ENCODE measurements at regions not wholly inside any gene's neighbourhood (a gene's known extent, or its start where the extent isn't known, plus 50 kb on each side); places are given as distances from the start of the nearest gene placed in this dataset.

DNA sequence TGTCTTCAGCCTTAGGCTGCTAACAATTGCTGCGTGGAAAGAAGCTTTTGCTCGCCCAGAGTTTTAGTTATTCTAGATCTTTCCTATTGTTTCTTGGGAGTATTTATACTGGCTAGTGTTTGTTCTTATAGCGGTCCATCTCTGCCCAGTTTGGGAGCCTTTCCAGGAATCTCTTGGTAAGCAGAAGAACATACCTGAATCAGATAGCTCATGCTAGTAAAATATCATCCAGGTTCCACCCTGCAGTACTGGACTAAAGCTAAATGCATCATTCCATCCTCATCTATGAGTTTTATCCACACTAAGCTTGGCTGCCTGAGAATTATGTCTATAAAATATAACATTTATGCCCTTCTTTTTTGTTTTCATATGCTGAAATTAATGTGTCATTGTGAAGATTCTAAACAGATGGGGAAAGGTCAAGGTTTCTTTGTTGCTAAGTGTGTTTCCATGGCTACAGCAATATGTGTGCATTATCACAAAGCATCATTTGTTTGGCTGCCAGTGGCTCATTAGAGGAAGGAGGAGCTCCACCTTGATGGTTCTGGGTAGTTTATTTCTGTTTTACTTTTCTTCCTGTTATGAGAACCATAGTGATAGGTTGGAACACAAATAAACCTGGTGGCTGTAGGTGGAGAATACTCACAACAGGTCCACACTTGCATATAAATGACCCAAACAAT lies 182.8 kb downstream of the PIK3C3 start:
- no peak for DNase-seq

- DNase-seq = no peak
Observed at GRCh38 chr18:42141439-42141838, 186.4 kb downstream of the PIK3C3 start.

GRCh38 chr18:42155024-42155423 lies 200.0 kb downstream of the PIK3C3 start:
- DNase-seq = no peak

DNA sequence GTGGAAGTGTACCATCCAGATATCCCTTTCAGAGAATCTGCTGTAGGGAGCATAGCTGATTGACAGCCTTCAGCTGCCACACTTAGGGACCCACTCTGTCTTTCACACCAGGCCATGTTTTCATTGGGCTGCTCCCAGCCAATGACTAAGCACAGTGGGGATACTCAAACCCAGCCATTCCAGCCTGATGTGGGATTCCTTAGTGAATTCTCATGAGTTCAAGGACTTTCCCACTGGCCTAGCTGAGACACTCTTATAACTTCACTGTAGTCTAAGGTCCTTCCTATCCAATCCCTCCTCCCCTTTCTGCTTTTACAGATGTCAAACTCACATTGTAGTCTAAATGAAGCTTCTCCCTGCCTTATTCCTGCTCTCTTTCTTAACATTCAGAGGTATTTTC lies 201.2 kb downstream of the PIK3C3 start:
- no peak for DNase-seq

GRCh38 chr18:42157420-42157819 lies 202.4 kb downstream of the PIK3C3 start:
- DNase-seq = no peak

- no peak for DNase-seq
Observed at GRCh38 chr18:42157878-42158277, 202.8 kb downstream of the PIK3C3 start.

- no peak for DNase-seq
Observed at GRCh38 chr18:42159146-42159545, 204.1 kb downstream of the PIK3C3 start.

DNA sequence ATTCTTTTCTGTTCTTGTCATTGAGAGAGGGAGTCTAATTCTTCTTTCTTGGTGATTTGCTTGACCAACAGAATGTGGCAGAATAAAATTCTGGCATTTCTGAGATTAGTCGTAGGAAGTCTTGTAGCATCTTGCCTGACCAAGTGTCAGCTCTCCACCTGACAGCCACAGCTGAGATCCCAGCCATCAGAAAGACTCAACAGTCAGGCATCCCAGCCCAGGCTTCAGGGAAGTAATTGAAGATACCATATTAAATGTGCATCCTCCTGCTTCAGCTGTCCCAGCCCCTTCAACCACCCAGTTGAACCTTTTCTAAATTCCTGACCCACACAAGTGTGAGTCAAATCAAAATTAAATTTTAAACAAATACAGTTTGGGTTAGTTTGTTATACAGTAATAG lies 208.3 kb downstream of the PIK3C3 start:
- DNase-seq = no peak

- no peak for DNase-seq
Observed at GRCh38 chr18:42164556-42164955, 209.5 kb downstream of the PIK3C3 start.

GRCh38 chr18:42165922-42166513 lies 211.0 kb downstream of the PIK3C3 start:
- DNase-seq = no peak

DNA sequence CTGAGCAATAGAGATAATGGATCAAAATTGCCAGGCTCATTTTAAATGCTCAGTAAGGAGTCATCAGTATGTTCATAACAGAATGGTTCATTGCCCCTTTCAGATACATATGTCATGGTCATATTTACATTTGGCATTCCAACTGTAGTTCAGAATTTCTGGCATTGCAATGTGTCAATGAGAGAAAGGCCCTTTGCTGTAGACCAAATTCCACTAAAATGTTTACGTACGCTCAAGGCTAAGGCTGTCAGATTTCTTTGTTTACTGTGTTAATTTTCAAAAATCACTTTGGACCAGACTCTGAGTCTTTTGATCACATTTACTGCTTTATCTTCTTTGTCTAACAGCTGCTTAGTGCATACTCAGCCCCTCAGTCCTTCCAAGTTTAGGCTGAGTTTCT lies 213.5 kb downstream of the PIK3C3 start:
- DNase-seq = no peak

DNA sequence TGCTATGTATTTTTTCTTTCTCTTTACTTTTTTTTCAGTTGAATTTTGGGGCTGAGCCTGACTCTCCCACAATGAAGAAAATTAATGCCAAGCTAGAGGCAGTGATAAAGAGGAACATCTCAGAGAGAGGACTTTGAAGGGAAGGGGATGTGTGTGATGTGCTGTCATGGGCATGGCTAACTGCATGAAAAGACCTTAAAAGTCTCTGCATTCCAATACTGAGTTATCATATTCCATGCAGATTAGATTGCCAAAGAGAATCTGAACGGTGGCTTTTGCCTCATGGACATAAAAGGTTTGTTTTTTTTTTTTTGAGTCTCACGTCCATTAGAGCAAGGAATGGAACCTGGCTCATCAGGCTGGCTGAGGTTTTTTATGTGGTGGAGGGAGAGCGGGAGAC lies 213.9 kb downstream of the PIK3C3 start:
- DNase-seq = no peak

DNA sequence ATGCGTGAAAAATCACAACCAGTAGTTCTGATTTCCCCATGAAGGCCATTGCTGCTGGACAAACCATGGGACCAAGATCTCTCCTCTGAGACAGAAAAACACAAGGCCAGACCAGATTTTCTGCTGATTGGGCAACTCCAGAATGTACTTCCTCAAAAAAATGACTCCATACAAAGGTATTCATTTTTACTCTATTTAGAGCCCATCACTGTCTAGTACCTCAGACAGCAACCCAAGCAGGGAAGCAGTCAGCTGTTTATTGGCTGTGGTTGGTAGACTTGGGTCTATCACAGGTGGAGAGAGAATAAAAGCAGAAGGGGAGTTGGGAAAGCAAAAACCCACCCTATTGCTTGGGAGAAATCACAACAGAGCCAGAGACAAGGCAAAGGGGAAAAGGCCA lies 219.9 kb downstream of the PIK3C3 start:
- no peak for DNase-seq

DNA sequence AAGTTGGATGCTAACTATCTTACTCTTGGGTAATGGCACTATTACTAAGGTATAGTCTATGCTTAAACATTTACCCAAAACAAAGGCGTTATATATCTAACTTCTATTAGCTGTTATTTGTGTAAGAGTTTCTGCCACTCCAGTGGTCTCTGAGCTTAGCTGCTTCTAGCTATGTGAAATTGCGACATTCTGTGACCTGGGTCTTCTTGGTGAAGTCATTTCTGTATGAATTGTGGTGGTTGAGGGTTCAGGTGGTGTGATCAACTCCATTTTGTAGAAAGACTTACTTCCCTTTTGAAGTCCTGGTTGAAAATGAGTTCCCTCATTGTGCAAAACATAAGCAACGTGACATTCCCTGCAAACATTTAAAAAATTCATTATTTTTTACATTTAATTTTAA lies 221.6 kb downstream of the PIK3C3 start:
- no peak for DNase-seq

GRCh38 chr18:42177390-42177789 lies 222.4 kb downstream of the PIK3C3 start:
- DNase-seq = no peak

- DNase-seq = no peak
Observed at GRCh38 chr18:42178376-42179080, 223.5 kb downstream of the PIK3C3 start.

DNA sequence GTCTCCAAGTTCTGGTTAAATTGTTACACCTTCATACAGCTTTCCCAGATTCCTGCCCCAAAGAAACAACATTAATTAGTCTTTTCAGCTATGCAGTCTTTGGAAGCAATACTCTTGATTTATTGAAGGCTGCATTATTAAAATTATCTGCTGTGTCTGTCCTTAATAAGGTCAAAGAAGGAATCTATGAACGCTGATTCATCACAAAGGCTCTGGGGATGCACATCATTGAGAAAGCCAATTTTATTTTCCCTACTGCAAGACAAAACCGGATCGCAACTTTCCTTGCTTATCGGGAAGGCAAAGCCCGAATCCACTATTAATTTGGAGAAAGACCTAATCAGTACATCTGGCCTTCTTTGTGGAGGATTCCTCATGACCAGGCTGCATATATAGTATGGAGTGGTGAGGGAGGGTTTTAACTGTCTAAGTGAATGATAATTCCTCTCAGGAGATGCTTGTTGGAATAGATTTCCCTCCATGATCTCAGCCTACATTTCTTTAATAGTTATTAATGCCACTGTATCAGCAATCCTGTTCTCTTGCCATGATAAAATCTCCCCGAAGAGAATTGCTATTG lies 224.6 kb downstream of the PIK3C3 start:
- no peak for DNase-seq

- no peak for DNase-seq
Observed at GRCh38 chr18:42181474-42181873, 226.4 kb downstream of the PIK3C3 start.

DNA sequence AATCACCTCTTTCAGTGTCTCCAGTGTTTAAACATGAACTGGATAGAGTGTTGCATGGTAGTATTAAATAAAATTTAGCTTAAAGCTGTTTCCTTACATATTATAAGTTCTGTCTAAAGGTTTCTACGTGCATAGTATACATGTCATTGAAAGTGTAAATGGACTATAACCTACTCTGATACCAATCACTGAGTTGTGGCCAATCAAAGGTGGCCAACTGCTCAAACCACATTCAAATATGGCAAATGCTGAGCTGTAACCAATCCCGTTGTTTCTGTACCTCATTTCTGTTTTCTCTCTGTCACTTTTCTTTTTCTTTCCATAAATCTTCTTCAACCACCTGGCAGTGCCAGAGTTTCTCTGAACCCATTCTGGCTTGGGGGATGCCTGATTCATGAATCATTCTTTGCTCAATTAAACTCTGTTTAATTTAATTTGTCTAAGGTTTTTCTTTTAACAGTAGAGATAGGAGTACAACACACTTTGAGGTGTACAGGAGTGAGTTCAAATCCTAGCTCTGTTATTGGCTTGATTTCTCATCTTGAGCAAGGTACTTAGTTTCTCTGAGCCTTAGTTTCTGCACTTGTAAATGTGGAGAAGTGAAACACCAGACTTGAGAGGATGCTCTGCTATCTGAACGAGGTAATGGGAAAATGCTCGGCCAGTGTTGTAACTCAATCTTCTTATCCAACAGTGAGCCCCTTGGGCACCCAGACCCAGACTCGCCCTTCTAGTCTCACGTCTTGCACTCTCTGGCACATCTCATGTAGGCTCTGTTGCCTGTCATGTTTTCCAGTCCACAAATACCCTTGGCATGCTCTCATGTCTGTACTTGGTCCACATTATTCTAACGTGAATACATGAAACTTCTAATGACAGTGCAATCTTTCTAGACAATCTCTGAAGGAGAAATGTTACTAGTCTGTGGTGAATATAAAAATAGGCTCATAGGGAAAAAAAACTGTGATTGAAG lies 228.0 kb downstream of the PIK3C3 start:
- DNase-seq = no peak

DNA sequence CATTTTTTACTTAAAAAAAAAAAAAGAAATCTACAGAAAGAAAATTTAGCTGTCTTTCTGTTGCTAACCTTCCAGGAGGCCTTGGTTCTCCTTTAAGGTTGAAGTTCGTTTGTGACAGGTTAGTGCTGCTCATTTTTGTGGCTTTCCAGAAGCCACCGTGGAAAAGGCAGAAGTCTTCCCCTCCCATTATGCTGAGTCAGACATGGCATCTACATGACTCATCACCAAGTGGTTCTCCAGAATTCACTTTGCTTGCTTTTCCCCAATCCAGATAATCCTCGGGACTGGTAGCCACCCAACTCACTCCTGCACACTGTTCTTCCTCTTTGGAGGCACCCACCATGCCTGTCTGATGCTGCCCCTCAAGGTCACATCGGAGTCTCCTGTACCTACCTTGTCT lies 228.7 kb downstream of the PIK3C3 start:
- no peak for DNase-seq

DNA sequence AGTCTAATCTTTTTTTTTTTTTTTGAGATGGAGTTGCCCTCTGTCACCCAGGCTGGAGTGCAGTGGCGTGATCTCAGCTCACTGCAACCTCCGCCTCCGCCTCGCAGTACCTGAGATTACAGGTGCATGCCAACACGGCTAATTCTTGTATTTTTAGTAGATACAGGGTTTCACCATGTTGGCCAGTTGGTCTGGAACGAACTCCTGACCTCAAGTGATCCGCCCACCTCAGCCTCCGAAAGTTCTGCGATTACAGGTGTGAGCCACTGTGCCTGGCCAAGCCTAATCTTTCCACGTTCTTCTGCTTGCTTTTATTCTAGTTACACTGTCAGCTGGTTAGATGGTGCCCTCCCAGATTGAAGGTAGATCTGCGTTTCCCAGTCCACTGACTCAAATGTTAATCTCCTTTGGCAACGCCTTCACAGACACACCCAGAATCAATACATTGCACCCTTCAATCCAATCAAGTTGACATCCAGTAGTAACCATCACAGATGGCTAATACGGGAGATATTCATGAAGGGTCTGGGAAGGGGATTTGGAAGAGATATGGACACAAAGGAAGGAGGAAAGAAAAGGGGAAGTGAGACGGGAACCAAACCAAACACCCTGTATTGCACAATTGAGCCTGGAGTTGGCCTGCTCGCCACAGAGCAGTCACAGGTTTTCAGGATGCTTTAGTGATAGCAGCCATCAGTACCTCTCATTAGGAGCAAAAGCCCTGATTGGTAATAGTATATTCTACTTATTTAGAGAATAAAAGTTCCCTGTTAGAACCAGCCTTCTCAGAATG lies 229.8 kb downstream of the PIK3C3 start:
- no peak for DNase-seq

GRCh38 chr18:42185486-42185885 lies 230.5 kb downstream of the PIK3C3 start:
- DNase-seq = no peak
